K562 (cell line): ENCODE measurements at regions not wholly inside any gene's neighbourhood (a gene's known extent, or its start where the extent isn't known, plus 50 kb on each side); places are given as distances from the start of the nearest gene placed in this dataset.

ENCODE experiments used
- CHD2 ChIP-seq: IDR thresholded peaks from 2 replicates; pipeline ENCODE4 v1.6.1; 2011; ENCODE audit warnings: low read depth, low read length
- CTCF ChIP-seq, 3 experiments: IDR thresholded peaks in 2 of 3; conservative IDR thresholded peaks in 1 of 3; 2 replicates each; pipeline ENCODE4 v1.5.1; 2011 to 2012; ENCODE audit warnings: low read length in 3 of 3, mild to moderate bottlenecking in 3 of 3, control low read depth in 2 of 3, improper control_type of control experiment in 1 of 3, inconsistent platforms in 1 of 3, low read depth in 1 of 3, mixed read lengths in 1 of 3, moderate library complexity in 1 of 3; ENCODE audit not compliant: insufficient read depth in 2 of 3
- FOSL1 ChIP-seq: fragments of 200-800 bp; sonication (Bioruptor generic); conservative IDR thresholded peaks from 2 replicates; pipeline ENCODE4 v1.6.1; 2016; ENCODE audit warnings: missing genetic modification characterization, missing compliant biosample characterization
- HNRNPLL ChIP-seq: fragments of 200-400 bp; formaldehyde crosslinking; IDR thresholded peaks from 2 replicates; pipeline ENCODE4 v1.6.1; 2017; ENCODE audit warnings: low read length, low read depth, mild to moderate bottlenecking; ENCODE audit not compliant: poor library complexity, severe bottlenecking
- JUN ChIP-seq, 2 experiments: sonication (generic) in 1 of 2; formaldehyde crosslinking in 1 of 2; IDR thresholded peaks; 2 replicates each; pipeline versions ENCODE4 v1.6.1 to v1.8.0; 2012 to 2022; ENCODE audit warnings: borderline replicate concordance in 2 of 2, mild to moderate bottlenecking in 2 of 2, improper control_type of control experiment in 1 of 2, low read depth in 1 of 2, low read length in 1 of 2, missing genetic modification reagents in 1 of 2
- POLR2AphosphoS5 ChIP-seq: IDR thresholded peaks from 2 replicates; pipeline ENCODE4 v1.6.1; 2011; ENCODE audit warnings: mild to moderate bottlenecking, low read depth, low read length, moderate library complexity; ENCODE audit not compliant: control insufficient read depth, insufficient read depth
- SIN3B ChIP-seq: fragments of 450-650 bp; IDR thresholded peaks from 2 replicates; pipeline ENCODE4 v1.6.1; 2017; ENCODE audit warnings: low read depth, mild to moderate bottlenecking, moderate library complexity
- TAF1 ChIP-seq: IDR thresholded peaks from 2 replicates; pipeline ENCODE4 v1.6.1; 2011; ENCODE audit warnings: mild to moderate bottlenecking, low read length, moderate library complexity; ENCODE audit not compliant: insufficient read depth, control insufficient read depth, severe bottlenecking; ENCODE audit errors: extremely low read depth
- YBX1 ChIP-seq: fragments of 450-650 bp; IDR thresholded peaks from 2 replicates; pipeline ENCODE4 v1.7.1; 2016; ENCODE audit warnings: mild to moderate bottlenecking
- ZBTB43 ChIP-seq: sonication (generic); formaldehyde crosslinking; IDR thresholded peaks from 2 replicates; pipeline ENCODE4 v1.8.0; 2023; ENCODE audit warnings: mild to moderate bottlenecking, missing genetic modification reagents
- ZBTB7A ChIP-seq: IDR thresholded peaks from 2 replicates; pipeline ENCODE4 v1.6.1; 2011; ENCODE audit warnings: low read depth, mild to moderate bottlenecking, low read length, moderate library complexity, borderline replicate concordance; ENCODE audit not compliant: control insufficient read depth
- ZNF217 ChIP-seq: sonication (generic); formaldehyde crosslinking; IDR thresholded peaks from 2 replicates; pipeline ENCODE4 v1.8.0; 2022; ENCODE audit warnings: mild to moderate bottlenecking, missing genetic modification reagents

- no peak for TF ChIP-seq ZBTB7A
- TF ChIP-seq CTCF (IDR thresholded peaks at IDR 0.05 in 2 of 3, conservative IDR thresholded peaks at IDR 0.05 in 1 of 3; ENCODE audit: insufficient read depth in 2 of 3, low read depth in 1 of 3, low read length in 3 of 3), result no peak
- no peak for TF ChIP-seq ZBTB43 (CRISPR knock-in tag)
- TF ChIP-seq ZNF217 (CRISPR knock-in tag), result no peak
- no peak for TF ChIP-seq CHD2
- no peak for TF ChIP-seq FOSL1 (tag)
- no peak for TF ChIP-seq POLR2AphosphoS5
- no peak for TF ChIP-seq SIN3B
- TF ChIP-seq JUN (IDR thresholded peaks at IDR 0.05; ENCODE audit: borderline replicate concordance, low read depth, low read length), result no peak
- TF ChIP-seq JUN (CRISPR knock-in tag; IDR thresholded peaks at IDR 0.05; ENCODE audit: borderline replicate concordance), result no peak
- no peak for TF ChIP-seq HNRNPLL
- TF ChIP-seq TAF1, result no peak
- TF ChIP-seq YBX1, result no peak
Measured at GRCh38 chrX:13507893-13508292, 61.5 kb upstream of the EGFL6 start.
